IPS-NIHi7 (cell line): ENCODE measurements at regions not wholly inside any gene's neighbourhood (a gene's known extent, or its start where the extent isn't known, plus 50 kb on each side); places are given as distances from the start of the nearest gene placed in this dataset.

Experiments
- DNase-seq: peaks from one replicate; pipeline ENCODE4 v3.0.0; 2012; ENCODE audit warnings: mixed read lengths; ENCODE audit errors: extremely low spot score

DNA sequence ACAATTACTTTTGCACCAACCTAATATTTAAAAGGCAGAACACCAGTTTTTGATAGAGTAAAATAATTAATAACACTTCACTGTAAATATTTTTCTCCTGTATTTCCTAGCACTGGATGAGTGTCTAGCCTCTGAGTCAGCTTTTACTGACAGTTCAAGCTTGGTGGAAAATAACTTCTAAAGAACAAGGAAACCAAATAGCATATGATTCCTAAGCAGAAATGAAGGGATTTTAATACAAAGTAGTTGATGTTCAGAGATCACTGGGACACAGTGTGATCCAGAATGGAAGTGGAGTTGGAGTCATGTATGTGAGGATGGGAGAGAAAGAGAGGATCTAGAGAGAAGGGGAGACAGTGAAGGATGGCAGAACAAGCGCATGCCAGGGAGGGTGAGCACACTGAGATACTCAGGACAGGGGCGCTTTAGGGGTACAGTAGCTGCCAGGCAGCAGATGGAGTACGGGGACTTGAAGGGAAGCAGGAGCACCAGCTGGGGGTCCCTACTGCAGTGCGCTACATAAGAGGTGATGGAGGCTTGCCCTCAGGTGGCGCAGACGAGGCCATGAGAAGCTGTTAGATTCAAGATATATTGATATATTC is 117.9 kb upstream of the KLF6 start:
- no peak for DNase-seq

DNA sequence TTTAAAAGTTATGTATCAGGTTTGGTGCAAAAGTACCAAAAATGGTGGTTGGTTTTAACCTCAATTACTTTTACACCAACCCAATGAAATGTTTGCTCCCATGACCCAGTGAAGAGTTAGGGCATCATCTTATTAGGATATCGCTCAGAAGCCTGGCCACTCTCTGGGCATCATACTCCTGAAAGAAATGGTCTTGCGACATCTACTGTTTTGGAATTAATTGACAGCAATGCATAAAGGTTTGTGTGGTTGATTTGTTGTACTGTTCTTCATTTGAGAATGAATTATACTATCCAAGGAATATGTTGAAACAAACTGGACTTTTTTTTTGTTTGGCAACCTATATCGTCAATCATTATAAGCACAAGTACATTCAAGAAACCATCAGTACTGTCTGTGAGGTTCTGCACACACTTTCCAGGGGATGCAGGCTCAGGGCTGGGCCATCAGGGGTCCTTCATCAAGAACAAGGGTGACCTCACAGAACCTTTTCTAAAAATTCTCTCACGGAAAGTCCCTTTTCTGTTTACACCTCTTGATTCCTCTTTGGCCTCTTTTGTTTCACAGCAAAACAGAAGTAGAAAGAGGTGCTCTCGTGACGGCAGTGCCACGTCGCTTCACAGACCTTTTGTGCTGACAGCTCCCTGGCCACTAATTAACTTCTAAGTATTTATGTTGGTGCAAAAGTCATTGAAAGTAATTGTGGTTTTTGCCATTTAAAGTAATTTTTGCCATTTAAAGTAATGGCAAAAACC is 117.2 kb upstream of the KLF6 start:
- no peak for DNase-seq

DNA sequence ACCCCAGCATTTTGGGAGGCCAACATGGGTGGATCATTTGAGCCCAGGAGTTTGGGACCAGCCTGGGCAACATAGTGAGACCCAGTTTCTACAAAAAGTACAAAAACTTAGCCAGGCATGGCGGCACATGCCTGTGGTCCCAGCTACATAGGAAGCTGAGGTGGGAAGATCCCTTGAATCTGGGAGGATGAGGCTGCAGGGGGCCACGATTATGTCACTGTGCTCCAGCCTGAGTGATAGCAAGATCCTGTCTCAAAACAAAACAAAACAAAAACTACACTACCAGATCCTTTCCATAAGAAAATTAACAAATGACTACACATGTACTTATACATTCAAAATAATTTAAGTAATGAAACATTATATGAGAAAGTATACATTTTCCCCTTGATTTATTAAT is 116.4 kb upstream of the KLF6 start:
- DNase-seq = no peak

DNA sequence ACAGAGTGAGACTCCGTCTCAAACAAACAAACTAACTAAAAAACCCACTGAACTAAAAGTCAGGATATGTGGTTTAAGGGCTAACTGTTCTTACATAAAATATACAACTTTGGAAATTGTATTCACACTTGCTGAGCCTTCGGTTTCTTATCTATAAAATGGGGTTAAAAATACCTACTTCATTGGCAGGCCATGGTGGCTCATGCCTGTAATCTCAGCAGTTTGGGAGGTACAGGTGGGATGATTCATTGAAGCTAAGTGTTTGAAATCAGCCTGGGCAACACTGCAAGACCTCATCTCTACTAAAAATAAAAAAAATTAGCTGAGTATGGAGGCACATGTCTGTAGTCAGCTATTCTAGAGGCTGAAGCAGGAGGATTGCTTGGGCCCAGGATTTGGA is 115.4 kb upstream of the KLF6 start:
- DNase-seq = no peak

DNA sequence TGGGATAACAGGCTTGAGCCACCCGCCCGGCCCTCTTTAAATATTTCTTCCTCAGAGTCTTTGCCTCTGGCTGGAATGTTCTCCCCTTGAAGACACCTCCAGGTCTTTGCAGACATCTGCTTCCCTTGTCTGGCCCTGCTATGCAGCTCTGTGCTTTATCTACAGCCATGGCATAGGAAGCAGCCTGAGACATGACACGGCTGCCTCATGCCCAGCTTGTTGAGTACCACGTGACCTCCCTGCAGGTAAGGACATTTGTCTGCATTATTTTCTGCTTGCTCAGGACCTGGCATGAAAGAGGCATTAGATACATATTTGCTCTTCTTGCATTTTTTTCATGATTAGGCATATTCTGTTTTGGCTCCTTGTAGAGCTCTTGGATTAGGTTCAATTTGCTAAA is 113.8 kb upstream of the KLF6 start:
- no peak for DNase-seq

DNA sequence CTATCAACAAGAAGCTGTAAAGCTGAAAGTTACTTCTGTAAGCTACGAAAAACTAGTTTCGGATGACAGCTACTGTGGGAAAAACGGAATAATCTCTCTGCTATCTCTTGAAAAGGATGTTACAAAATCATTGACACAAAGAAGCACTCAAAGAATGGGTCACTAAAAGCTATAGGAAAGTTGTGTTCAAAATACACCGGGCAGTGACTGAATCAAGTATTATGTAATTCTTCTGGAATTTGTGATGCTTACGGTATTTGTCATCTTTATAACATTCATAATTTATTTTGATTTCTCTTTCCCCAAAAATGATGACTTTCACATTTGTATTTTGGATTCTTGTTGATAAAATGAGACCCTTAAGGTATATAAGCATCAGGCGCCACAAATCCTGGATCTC is 112.1 kb upstream of the KLF6 start:
- DNase-seq = no peak

DNA sequence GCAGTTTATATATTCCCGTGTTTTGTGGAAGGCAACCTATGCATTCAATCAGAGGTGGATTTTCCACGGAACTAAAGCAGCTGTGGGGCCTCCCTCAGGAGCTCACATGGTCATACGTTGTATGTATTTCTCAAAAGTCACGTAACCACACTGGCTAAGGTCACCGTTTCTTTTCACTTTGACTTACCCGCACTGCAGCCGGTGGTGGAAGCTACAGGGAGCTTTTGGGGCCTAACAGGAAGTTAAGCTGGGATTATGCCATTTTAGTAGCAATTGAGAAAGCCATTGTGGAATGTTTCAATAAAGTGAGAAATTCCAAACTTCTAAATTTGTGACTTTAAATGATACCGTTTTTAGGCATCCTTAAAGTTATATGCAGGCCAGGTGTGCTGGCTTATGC is 111.2 kb upstream of the KLF6 start:
- no peak for DNase-seq

DNA sequence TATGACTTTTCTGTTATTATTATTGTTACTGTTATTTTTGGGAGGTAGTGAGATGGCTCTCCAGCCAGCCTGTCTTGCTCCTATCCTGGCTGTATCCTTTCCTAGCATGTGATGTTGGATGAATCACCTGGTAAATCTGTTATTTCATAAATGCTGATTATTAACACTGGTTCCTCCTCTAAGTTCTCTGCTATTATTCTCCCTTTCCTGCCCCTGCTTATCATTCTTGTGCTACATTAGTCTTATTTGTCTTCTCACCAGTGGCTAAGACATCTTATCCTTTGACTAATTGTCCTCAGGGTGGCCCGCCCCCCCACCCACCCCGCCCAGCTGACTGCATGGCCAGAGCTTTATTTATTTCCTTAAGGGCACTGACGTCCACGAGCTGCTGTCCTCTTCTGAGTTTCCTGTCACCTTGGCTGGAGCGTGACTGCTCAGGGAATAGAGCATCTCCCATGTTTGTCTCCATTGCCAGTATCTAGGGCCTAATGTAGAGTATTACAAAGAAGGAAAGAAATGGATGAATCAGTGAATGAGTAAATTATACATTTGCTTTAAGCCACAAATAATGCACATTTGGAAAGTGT is 110.1 kb upstream of the KLF6 start:
- no peak for DNase-seq

DNA sequence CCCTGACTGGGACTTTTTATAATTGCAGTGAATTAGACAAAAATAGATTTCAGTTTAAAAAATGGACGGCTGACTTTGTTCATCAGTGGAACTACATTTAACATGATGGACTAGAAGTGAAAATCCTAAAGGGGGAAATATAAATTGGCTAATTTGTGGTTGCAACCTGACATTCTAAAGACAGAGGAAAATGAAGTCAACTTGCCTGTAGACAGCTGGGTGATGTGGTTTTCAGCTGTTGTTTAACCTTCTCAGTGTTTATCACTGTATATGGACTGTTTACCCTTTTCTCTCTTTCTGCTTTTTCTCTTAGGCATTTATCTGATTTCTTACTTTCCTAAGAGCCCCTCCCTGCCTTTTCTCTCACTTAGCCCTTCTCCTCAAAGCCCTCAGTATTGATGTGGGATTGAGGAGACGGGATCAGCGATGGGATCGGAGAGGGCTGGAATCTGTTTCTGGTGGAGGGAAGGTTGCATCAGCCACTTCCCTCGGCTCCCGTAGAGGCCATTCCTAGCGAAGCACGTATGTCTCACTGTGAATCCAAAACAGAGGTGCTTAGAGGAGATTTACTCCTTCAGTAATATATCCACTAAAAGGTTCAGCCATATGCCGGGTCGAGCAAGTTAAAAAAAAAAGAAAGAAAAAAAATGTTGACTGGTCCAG is 109.0 kb upstream of the KLF6 start:
- peak; percentile 19 for DNase-seq

DNA sequence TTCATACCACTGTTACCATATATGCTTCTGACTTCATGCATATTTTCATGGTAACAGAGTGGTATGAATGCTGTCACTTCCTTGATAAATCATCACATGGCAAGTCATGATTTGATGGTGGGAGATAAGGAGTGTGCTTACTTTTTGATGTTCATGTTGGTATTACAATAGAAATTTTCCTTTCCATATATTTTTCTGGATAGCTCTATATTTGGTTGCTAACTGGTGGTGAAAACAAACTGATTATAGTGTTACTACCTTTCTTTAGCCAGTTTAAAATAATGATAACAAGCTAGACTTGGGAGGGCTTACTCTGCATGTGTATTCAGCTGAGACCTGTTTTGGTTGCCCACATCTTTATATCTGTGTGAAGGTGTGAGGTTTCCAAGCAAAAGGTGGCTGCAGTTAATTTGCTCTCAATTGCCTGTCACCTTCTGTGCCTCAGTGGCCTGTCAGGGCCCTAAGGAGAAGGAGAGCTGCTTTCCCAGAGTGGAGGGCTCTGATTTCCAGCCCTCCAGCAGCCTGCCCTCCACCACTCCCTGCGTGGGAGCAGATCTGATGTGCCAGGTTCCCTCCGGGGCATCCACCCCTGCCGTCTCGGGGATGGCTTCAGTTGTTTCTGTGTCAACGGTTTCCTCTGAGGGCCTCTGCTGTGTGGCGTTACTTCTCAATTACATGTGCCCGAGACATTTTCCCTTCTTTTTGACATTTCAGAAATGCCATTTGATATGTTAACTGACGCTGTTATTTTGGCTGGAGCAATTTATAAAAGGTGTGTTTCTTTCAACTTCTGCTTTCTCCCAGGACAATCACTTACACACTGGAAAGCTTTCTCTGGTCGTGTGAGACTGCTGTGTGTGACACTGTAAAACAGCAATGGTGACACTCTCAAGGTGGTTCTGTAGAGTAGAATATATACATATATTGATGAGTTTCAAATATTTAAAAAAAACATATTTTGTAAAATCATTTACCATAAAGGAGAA is 107.7 kb upstream of the KLF6 start:
- DNase-seq = no peak

DNA sequence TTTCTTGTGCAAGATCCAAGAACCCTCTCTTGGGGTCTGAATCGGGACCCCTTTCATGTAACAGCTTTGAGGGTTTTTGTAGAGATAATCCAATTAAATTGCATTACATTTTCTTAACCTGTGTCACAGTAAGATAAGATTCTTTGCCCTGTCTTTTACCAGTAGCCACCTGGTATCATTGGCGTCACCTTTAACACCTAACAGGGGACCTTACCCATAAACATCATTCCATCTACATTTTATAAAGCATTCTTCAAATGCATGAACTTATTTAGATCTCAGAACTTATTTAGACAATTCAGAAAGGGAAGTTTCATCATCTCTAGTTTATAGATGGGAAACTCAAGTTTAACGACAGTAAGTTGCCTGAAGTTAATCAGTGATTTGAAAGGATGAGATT is 106.4 kb upstream of the KLF6 start:
- no peak for DNase-seq

DNA sequence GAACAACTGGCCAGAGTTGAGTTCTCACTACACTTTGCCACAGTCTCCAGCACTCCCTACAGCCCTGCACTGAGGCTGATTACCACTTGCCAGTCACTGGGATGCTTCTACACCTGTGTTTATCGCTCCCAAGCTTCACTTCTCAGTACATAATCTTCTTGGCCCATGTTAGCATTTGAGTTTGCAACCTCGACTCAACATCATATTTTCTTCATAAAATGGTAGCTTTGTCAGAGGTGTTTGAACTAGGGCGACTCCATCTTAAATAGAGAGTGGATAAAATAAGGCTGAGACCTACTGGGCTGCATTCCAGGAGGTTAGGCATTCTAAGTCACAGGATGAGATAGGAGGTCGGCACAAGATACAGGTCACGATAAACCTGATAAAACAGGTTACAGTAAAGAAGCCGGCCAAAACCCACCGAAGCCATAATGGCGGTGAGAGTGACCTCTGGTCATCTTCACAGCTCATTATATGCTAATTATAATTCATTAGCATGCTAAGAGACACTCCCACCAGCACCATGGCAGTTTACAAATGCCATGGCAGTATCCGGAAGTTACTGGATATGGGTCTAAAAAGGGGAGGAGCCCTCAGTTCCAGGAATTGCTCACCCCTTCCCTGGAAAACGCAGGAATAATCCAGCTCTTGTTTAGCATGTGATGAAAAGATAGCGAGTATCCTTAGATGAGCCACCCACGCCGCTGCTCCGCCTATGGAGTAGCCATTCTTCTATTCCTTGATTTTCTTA is 105.8 kb upstream of the KLF6 start:
- DNase-seq = no peak

DNA sequence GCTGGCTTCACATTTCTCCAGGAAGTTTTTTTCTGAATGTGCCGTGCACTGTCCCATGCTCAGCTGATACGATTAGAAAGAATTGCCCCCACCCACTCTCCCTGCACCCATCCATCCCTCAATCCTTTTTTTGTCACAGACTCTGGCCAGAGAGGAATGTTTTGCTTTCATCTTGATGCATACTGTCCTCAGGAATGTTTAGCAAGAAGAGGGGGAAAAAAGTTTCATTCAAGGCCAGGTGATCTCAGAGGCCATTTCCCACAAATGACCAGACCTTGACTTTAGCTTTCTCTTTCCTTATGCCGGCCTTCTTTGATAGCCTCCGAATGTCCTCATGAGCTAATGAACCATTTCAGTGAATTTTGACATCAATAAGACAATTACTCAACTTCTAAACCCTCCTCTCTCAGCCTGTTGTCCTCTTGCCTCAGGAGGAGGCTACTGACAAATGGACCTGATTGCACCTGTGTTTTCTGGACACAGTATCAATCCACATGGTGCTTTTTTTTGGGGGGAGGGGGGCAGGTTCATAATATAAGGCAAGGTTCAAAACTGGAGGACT is 105.0 kb upstream of the KLF6 start:
- no peak for DNase-seq

DNA sequence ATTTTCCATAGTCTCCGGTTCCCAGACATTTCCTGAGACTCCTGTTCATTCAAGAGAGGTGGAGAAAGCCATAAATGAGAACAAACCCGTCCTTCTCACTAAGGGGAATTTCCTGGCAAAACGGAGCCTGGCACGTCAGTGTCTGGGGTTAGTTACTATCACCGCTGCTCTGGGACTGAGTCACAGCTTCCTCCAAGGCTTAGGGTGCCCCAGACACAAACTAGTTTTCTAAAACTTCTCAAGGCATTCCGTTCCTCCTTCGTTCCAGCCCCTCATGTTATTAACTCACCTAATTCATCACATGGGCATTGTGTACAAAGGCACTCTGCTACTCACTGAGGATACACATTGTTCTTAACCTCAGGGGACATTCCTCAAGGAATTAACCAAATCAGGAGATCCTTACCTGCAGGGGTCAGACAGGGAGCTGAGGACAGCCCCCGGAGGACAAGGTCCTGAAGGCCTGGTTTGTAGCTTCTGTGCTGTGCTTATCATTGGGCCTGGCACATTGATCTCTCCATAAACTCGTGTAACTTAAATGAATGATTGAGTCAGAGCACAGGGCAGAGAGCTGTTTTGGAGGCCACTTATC is 103.0 kb upstream of the KLF6 start:
- peak; percentile 60 for DNase-seq

DNA sequence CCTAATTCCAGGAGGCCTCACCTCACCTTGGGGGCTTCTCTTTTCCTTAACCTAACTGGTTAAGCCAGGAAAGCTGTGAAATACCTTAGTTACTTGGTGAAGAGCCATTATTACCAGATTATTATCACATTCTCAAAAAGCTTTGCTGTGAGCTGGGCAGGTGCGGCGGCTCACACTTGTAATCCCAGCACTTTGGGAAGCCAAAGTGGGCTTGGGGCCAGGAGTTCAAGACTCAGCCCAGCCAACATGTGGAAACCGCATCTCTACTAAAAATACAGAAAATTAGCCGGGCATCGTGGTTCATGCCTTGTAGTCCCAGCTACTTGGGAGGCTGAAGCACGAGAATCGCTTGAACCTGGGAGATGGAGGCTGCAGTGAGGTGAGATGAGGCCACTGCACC is 102.4 kb upstream of the KLF6 start:
- DNase-seq = no peak

DNA sequence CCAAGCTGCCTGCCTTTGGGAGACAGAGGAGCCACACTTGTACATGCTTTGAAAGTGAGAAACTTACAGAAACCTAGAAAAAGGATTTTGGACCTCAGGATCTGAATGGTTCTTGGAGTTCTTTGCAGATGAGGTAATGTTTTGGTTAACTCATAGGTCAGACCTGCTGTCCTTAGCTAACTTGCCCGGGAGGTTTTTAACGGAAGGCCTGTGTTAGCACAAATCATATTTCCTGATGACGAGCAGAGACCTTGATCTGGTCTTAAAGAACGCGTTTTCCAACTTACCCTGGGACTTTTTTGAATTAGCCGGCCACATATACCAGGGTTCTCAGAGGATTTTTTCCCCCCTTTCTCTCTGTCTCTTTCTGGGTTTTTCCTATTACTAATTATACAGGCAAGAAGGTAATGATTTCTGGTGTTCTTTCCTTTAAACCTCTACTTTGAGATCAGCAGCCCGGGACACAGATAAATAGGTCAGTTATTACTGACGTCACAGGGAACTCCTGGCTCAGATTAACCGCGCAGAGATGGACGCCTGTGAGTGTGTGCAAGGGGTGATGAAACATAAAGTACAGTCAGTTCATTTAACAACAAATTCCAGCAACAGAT is 101.7 kb upstream of the KLF6 start:
- DNase-seq = no peak

DNA sequence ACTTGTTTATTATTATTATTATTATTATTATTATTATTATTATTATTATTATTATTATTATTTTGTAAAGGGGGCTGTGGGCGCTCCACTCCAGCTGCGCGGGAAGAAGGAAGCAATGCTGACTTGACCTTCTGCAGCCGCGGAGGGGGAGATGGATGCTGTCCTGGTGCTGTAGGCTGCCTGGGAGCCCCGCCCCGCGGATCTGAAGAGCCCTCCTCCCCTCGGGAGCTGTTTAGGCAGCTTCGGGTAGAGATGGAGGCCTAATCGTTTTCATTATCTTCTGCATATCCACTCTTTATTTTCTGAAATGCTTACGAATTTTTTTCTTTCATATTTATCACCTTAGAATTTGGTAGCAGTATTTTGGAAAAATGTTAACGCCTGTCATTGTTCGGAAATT is 101.2 kb upstream of the KLF6 start:
- DNase-seq = peak; percentile 83

DNA sequence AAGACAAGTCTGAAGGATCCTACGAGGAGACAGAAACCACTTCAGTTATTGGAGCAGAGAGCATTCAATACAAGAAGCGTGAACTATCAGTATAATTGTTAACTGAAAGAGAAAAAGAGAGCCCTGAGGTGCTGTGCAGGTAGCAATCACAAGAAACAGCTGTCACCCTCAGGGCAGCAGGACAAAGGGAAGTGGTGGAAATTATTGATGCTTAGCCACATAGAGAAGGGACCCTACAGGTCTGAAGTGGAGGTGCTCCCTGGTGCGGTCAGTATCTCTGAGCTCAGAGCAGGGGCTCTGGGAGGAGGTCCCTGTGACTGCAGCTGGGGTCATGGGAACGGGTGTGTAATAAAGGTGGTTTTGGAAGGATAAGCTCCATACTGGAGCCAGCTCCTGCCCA is 97.8 kb upstream of the KLF6 start:
- DNase-seq = no peak

DNA sequence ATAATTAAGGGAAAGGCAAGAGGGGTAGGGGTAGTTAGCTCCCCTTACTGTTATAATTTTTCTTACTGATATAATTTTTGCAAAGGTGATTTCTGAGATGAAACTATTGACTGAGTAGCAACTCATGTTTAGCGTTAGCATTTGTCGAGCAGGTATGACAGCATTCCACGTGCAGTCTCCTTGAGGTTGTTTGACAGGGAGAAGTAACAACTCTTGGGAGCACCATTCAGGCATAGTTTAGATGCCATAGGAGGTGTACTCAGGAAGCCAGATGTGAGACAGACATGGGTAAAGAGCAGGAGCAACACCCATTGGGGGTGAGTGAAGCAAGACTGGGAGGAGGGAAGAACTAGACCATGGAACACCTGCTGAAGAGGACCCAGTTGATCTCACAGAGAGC is 96.6 kb upstream of the KLF6 start:
- no peak for DNase-seq

DNA sequence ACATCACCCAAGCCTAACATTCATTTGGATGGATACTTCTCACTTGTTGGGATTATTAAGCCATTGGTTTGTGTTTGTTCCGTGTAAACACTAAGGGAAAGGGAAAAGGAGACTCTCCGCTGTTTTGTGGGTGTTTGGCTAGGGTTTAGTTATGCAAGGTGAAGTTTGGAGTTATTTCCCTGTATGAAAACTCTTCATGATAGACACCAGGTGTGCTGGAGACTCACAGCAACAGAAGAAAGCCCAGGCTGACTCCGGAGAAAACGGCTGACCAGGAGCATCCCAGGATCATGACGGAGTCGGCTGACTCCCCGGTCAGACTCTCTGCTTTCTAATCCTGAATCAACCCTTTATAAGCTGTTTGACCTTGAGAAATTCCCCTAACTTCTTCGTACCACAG is 94.1 kb upstream of the KLF6 start:
- DNase-seq = no peak
